Left hindlimb (tissue), 1 donor: ENCODE measurements at regions not wholly inside any gene's neighbourhood (a gene's known extent, or its start where the extent isn't known, plus 50 kb on each side); places are given as distances from the start of the nearest gene placed in this dataset.

Source experiments
- DNase-seq: peaks from one replicate; pipeline ENCODE4 v3.0.0-alpha.2; 2018

- DNase-seq: no peak
Measured at GRCh38 chr10:105503714-105504113, 862.6 kb downstream of the SORCS3 start.

GRCh38 chr10:105502058-105502457 is 861.0 kb downstream of the SORCS3 start:
- no peak for DNase-seq

GRCh38 chr10:105494944-105495343 is 853.9 kb downstream of the SORCS3 start:
- DNase-seq: no peak

DNA sequence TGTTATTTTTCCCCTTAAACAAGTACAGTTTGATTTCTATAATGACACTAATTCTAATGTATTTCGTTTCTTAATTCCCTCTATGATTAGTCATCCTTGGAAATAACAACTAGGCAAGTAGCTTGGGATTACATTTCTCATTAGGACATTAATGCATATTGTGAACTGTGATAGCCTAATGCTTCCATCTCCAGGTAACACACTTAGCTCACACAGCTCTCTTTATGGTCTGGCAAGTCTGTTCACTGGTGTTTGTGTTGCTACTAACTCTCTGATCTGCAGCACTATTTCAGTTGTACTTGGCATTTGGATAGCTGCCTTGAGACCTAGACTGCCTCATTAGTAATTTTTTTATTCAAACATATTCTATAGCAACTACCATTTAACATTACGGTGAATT is 853.2 kb downstream of the SORCS3 start:
- no peak for DNase-seq

- no peak for DNase-seq
Measured at GRCh38 chr10:105473170-105473569, 832.1 kb downstream of the SORCS3 start.

- DNase-seq: no peak
Measured at GRCh38 chr10:105468759-105469158, 827.7 kb downstream of the SORCS3 start.

GRCh38 chr10:105466521-105466920 is 825.4 kb downstream of the SORCS3 start:
- DNase-seq: no peak

GRCh38 chr10:105434970-105435369 is 793.9 kb downstream of the SORCS3 start:
- DNase-seq: no peak

DNA sequence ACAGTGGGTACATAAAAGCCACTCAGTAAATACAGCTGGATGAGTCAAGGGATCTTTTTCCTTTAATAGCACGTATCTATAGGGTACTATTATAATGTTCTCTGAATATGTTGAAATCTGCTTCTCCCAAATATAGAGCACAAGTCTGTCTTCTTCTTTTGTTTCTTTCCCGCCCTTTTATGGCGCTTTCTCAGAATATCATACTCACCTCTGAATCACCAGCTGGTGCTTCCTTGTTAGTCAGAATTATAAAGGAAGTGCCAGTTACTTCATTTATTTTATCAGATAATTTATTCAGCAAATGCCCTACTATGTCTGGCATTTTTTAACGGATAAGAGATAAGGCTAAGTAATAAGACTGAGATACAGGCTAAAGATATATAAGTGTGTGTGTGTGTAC is 772.9 kb downstream of the SORCS3 start:
- no peak for DNase-seq

GRCh38 chr10:105409370-105409769 is 768.3 kb downstream of the SORCS3 start:
- no peak for DNase-seq

DNA sequence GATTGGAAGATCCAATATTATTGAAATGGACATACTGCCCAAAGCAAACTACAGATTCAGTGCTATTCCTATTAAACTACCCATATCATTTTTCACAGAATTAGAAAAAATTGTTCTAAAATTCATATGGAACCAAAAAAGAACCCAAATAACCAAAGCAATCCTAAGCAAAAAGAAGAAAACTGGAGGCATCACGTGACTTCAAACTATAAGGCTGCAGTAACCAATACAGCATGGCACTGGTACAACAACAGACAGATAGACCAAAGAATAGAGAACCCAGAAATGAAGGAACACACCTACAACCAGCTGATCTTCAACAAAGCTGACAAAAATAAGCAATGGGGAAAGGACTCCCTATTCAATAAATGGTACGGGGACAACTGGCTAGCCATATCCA is 765.4 kb downstream of the SORCS3 start:
- DNase-seq: no peak

GRCh38 chr10:105398202-105398601 is 757.1 kb downstream of the SORCS3 start:
- peak; percentile 33 for DNase-seq

DNA sequence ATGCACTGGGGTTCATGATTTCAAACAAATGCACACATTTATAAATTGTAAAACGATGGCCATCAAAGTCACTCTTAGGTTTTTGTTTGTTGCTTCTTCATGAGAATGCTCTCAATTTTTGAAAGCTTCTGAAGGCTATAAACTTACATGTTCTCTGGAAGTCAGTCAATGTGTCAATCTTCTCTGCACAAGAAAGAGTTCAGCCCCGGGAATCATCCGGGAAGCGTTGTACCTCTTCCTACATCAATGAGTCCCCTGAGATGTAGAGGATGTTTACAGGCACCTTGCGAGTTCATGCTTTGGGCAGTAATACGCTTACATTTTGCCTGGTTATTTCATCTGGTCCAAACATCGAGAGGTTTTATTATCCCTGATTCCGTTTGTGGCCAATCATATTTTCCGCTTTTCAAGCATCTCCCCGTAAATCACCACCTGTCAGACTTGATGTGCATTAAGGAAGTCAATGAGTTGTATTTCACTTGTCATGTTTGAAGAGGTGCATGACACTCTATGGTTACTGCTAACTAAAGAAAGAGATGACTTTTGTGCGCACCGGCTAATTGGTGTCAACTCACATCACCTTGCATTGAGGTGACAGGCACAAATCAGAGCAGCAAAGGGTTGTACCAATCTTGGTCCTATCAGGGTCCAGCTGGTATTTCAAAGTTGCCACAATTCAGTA is 750.7 kb downstream of the SORCS3 start:
- DNase-seq: no peak

- no peak for DNase-seq
Measured at GRCh38 chr10:105387971-105388370, 746.9 kb downstream of the SORCS3 start.

DNA sequence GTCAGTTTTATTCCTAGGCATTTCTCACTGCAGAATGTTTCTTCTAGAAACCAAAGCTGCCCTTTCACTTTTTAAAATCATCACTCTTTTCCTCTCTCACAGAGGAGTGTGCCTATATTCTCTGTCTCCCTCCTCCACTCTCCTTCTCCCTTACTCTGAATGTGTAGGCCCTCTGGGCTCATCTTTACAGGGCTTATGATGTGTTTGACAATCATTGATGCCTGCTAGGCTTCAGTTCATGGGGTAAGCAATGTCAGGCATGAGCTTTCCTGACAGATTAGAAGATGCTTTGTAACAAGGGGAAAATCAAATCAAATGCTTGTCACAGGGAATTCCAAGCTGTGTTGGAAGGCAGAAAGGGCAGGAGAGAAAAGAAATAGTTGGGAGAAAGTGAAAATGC is 742.9 kb downstream of the SORCS3 start:
- DNase-seq: no peak

DNA sequence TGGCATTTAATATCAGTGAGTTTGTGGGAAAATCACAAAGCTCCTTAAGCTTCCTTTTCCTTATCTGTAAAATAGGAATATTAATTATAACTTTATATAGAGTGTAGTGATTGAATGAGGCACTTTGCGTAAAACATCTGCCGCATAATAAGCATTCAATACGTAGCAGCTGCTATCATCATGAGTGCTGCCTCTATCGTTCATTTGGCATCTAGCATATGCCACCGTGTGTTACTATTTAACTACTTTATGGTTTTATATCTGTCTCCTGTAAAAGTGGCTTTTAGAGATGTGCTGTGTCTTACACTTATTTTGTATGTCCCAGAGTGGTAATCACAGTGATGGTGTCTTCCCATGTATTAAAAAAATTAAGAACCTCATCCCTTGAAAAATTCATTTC is 729.6 kb downstream of the SORCS3 start:
- no peak for DNase-seq

DNA sequence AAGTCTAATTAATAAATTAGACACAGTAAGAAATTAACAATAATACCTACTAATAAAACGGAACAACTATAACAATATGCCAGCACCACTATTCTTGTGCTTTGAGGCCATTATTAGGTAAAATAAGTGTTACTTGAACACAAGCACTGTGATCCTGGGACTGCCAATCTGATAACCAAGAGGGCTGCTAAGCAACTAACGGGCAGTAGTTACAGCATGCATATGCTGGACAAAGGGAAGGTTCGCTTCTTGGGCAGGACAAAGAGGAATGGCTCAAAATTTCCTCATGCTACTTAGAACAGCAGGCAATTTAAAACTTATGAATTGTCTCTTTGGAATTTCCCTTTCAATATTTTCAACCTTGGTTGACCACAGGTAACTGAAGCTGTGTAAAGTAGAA is 718.6 kb downstream of the SORCS3 start:
- DNase-seq: no peak

DNA sequence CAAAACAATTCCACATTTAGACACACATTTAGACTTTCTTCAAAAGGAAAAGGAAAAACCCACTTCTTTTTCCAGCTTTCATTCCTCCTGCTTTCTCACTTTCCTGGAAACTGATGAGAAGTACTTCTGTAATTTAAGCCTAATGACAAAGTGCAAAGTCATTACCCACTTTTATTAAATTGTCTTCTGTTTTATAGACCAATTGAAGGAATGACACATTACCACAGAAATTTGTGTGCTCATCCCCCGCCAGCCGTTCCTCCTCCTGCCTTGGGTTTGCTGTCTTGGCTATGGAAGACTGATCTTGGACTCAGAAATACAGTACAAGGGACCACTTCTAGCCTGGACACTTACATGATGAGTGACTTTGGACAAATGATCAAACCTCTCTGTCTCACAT is 717.8 kb downstream of the SORCS3 start:
- no peak for DNase-seq

DNA sequence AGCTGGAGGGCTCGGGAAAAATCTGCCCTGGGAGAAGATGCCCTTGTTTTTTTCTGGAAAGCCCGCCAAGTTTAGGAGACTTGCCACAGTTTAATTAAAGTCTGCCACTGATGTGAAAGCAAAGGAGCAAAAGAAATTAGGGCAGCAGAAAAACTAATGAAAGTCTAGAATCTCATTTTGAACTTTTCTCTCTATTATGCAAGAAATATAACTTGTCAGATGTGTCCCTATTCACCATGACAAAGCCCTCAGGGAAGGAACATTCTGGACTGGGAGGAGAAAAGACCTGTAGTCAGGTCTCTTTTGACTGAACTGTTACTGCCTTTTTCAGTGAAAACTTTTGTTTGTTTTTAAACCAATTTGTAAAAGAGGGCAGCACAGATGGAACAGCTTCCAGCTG is 715.5 kb downstream of the SORCS3 start:
- DNase-seq: no peak

GRCh38 chr10:105354010-105354409 is 712.9 kb downstream of the SORCS3 start:
- DNase-seq: no peak

DNA sequence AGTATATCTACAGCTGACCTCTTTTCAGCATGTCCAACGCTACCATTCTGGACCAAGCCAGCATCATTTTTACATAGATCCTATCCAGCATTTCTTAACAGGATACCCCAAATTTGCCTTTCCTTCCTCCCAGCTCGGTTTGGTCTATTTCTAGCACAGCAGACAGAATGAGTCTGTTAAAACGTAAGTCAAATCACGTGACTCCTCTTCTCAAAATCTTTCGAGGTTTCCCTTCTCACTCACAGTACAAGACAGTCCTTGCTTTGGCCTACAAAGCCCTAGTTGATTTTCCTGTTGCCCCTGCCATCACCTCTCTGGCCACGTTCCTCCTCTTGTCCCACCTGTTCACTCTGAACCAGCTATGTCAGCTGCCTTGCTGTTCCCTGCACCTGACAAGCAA is 711.7 kb downstream of the SORCS3 start:
- no peak for DNase-seq

GRCh38 chr10:105352281-105352680 is 711.2 kb downstream of the SORCS3 start:
- DNase-seq: no peak

GRCh38 chr10:105351187-105351586 is 710.1 kb downstream of the SORCS3 start:
- no peak for DNase-seq

DNA sequence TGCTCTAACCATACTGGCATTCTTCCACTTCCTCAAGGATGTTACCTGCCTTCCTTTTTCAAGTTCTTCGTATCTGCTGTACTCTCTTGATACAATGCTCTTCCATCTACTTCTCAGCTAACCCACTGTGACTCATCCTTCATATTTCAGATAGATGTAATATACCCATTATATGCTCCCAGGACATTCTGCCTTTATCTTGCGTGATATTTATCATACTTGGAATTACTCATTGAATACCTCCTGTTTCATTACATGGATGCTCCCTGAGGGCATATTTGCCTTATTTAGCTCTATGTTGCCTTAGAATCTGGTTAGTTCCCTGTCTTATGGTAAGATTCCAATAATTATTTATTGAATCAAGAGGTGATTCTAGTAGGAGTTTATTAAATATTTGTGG is 706.4 kb downstream of the SORCS3 start:
- no peak for DNase-seq

DNA sequence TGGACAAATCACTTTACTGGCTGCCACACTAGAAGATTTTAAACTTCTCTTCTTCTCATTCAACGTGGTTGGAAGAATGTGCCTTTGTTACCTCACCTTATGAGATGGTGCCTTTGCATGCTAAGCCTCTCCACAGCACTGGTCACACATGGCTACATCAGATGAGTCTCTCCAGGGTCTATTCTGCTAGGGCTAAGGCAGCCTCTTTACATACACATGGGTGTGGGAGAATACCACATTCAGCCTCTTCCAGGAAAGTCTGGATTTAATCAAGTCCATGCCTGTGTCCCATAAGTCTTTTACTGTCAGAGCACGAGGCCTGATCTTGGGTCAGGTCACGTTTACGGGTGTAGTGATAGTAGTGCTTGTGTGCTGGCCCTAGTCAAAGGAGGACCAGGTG is 701.5 kb downstream of the SORCS3 start:
- DNase-seq: no peak

GRCh38 chr10:105339669-105340068 is 698.6 kb downstream of the SORCS3 start:
- DNase-seq: no peak
